LHCN-M2 (cell line): ENCODE measurements at regions not wholly inside any gene's neighbourhood (a gene's known extent, or its start where the extent isn't known, plus 50 kb on each side); places are given as distances from the start of the nearest gene placed in this dataset.

Source experiments
- DNase-seq: peaks from one replicate; pipeline ENCODE4 v3.0.0-alpha.2; 2012; ENCODE audit warnings: low read depth

DNA sequence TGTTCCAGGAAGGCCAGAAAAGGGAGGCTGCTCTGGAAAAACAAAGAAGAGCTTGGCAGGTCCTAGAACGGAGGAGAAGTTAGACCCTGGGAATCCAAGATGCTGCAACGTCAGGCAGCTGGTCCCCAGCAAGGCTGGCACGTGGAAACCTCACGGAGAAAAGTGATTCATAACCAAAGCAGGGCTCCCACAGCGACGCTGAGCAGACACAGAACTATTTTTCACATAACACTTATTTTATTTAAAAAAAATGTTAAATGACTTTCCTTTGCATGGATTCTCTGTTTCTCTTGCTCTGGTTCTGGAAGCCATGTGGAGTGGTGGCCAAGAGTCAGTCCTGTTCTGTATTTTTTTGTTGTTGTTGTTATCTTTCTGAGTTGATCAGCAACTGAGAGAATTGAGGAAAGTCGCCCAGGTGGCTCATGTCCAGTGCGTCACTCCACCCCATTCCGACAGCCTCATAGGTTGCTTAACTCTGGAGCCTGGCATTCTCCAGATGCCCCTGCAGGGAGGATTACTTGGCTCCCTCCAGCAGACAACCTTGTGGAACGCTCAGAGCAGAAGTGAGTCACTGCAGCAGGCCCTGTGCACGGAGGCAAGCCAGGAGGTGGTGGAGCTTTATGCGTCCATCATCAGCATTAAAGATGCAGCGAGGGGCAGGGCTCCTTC lies 229.9 kb upstream of the HDAC4 start:
- DNase-seq = no peak

DNA sequence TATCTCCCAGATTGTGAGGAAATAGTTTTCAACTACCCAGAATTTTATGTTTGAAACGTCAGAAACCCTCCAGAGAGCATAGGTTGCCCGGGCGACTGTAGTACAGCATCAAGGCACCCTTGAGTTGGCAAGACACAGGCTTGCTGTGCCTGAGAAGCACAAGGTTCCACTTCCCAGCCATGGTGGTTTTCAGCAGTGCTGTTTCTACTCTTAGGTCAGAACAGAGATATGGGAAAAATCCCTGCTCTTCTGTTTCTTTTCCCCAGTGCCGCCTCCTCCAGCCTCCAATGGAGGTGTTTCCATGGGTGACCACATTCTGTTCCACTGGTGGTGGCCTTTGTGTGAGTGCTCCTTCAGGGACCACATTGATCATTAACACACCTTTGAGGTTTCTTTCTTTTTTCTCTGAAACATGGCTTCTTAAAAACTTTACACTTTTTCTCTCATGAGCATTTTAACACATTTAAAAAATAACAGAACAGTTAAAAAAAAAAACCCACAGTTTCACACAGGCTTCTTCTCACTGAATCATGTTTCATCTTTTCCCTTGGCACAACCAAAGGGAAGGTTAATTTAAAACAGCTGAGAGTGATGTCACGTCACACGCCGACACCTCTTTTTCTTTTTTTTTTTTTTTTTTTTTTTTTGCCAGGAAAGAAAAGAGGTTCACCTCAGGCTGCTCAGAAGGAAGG lies 229.3 kb upstream of the HDAC4 start:
- DNase-seq = no peak

DNA sequence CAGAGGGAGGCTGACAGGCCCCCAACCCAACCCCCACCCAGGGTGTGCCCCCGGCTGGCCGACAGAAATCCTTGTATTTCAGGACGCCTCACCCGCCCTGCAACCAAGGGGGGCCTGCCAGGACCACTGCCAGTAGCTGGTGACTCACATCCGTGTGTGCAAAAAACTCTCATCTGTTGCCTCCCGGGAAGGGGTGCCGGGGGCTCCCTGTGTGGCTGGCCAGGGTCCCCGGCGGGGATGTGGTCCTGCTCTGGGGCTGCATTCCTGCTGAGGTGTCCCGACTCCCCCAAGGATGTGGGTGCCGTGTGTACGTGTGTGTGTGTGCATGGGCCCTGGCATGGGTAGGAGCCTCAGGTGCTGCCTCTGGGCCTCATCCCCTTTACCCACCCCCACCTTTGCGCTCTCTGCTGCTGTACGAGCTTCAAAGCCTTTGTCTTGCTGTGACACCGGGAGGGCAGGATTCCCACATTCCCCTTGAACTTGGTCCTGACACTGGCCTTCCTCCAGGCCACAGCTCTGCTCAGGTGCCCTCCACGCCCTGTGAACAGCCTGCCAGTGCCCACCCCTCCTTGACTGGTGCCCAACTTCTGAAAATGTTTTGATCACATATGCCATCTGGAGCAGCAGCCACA lies 226.3 kb upstream of the HDAC4 start:
- DNase-seq = no peak

DNA sequence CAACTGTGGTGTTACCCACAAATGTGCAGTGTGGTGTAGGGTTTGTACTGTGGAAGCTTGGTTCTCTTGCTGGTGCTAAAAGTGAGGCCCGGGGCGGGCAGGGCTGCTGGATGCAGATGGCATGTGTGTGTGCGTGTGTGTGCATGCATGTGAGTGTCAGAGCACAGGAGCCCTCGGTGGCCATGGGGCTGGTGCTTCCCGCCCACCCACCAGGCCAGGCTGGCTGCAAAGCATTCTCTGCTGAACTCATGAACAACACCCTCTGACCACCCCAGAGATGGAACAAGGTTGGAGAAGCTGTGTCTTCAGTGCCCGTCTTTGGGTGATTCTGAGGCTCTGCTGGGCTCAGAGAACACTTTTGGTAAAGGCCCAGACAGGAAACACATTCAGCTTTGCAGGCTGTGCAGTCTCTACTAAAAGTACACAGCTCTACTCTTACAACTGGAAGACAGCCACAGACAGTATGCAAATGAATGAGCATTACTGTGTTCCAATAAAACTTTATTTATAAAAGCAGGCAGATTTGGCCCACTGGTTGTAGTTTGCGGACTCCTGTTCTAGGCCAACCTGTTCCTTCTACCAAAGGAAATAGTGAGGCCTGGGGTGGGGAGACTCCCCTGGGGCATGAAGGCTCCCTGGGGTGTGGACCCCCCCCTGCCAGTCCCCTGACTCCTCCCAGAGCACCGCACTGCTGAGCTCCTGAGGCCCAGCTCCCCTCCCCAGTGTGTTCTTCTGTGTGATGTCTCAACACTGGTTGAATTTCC lies 225.3 kb upstream of the HDAC4 start:
- DNase-seq = no peak

DNA sequence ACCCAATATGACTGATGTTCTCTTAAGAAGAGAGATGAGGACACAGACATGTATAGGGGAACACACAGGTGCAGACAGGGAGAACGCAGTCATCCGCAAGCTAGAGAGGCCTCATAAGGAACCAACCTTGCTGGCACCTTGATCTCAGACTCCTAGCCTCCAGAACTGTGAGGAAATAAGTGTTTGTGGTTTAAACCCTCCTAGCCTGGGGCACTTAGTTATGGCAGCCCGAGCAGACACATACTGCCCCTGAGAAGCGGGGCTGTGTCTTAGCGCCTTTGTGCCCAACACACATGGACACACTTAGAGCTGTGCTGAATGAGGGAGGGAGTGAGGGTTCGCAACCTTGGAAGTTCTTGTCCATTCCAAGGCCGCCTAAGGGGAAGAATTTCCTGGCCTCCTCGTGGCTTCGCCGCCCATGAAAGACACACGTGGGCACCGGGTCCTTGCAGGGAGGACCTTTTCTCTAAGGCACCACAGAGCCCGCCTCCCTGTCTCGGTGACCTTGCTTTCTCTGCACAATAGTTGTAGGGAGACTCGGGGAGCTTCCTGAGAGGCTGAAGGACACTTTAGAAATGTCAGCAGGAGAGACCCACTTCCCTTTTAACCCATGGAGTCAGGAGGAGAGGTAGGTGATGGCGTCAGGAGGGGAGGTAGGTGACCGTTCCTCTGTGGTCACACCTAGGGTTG lies 224.5 kb upstream of the HDAC4 start:
- no peak for DNase-seq

DNA sequence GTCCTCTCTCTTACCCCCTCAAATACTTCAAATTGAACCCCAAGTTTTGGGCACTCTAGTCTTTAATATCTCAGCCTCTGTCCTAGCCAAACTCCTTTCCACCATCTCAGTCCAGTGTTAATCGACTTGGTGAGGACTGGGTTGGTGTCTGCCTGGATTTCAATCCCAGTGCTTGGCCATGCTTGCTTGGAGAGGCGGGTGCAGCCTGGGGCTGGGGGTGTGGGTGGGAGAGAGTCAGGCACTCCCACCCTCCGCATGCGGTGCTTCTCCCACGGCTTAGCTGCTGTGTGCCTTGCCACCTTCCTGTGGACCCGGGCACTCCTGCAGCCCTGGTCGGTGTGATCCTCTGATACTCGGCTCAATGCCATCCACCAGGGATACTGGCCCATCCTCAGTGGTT lies 220.8 kb upstream of the HDAC4 start:
- DNase-seq = no peak

DNA sequence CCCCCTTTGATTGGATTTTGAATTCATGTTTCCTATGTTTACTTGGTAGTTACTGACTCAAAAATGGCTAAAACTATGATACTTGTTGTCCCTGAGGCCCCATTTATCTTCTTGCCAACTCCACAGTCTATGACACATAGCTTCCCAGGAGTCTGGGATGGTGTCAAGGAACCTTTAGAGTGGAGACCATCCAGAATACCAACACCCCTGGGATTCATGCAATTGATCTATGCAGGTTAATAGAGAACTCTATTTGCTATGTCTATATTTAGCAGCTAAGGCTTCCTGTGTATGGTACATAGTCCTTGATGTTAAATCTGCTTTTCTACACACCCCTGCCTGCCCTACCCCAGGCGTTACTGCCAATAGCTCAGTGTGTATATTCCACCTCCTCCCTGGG lies 218.5 kb upstream of the HDAC4 start:
- DNase-seq = no peak

DNA sequence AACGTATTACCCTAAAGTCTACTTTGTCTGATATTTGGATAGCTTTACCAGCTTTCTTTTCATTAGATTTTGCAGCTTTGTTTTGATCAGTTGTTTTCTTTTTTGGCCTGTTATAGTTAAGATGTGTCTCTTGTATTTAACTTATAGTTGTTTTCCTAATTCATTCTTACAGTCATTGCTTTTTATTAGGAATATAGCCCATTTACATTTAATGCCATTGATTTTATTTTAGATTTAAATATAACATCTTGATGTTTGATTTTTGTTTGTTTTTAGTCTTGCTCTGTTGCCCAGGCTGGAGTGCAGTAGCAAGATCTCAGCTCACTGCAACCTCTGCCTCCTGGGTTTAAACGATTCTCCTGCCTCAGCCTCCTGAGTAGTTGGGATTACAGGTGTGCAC lies 215.9 kb upstream of the HDAC4 start:
- DNase-seq = no peak

DNA sequence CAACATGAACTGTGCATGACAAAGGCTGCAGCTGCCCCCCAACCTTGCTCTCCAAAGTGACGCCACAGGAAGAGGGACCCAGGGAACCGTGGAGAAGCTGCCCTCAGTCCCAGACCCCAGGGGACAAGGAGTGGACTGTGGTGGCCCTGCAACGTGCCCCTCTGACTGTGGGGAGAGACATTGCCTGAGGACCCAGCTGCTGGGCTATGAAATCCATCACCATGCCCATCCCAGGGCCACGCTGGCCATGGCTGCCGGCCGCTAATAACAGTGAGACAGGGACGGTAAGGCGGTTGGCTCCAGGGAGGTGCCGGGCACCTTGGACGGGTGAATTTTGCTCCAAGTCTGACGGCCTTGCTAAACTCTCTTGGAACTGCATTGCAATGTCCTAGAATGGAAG lies 211.3 kb upstream of the HDAC4 start:
- no peak for DNase-seq

DNA sequence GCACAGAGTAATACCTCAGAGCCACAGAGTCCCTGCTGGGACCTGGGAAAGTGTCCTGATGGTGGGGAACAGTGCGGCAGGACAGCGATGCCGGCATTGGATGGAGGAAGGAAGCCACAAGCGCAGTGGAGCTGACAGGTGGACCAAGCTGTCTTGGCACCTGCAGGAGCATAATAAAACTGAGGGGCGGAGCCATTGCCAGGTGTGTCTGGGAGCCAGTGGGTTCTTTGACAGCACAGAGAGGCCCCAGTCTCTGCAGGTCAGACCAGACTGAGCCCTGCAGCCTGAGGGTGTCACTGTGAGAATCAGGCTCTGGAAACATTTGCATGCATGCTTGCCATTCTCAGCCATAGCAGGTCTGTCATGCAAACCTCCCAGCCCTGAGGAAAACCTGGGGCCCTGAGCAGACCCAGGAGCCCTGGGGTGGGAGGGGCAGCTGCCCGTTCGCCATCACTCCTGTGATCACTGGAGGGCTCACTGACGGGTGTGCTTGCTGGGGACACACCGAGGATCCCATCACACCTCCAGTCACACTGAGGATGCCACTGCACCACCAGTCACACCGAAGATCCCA lies 210.5 kb upstream of the HDAC4 start:
- DNase-seq = no peak

DNA sequence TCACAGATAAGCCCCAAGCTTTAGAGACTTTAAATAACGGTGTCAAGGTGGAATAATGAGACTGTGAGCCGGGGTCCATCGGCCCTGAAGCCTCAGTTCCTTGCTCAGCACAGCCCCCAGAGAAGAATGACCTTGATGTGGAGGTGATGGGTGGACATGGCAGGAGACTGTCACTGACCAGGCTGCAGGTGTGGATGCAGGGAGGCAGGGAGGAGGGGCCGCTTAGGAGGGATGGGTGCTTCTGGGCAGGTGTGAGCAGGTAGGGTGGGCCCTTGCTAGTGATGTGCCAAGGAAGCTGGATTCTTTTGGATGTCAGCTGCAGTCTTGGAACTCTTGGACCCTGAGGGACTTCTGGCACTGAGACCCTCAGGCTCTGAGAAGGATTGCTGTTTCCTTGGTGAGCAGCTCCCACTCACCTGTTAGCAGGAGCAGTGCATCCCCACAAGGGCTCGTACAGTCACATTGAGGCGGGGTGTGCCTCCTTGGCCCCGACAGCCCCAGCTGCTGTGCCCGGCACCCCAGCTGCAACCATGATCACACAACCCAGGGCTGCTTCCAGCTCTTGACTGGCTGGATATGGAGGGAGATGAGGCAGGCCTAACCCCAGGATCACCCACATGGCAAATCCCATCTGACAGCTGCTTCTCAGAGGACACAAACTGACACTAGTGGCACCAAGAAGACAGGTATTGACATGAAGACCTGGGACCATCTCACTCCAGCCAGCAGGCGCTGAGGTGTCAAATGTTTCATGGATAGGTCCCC lies 209.8 kb upstream of the HDAC4 start:
- DNase-seq = no peak

DNA sequence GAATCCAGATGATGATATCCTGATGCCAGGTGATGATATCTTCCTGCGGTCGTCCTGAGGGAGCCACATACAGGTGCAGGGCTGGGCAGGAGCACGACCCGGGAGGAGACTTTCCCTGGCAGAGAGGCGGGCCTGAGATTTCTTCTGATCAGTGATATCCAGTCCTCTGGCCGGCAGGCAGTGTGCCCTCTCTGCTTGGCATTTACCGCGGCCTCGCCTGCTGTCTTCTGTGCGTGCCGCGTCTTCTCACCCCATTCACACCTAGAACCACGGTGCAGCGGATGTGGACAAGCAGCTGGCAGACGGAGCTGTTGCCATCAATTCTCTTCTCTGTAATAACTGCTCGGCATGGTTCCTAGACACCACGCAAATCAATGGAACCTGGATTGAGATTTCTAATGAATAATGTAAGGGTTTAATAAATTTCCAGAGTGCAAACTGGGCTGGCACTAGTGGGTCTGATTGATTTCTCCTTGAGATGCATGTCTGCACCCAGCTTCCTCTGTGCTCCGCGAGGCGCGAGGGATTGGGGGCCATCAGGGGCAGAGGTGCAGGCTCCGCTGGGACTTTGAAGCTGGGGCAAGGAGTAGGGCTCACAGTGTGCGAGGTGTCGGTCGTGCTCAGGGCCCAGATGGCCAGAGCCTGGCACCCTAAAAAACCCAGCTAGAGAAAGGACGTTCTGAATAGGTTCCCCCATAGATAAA lies 208.9 kb upstream of the HDAC4 start:
- DNase-seq = no peak

DNA sequence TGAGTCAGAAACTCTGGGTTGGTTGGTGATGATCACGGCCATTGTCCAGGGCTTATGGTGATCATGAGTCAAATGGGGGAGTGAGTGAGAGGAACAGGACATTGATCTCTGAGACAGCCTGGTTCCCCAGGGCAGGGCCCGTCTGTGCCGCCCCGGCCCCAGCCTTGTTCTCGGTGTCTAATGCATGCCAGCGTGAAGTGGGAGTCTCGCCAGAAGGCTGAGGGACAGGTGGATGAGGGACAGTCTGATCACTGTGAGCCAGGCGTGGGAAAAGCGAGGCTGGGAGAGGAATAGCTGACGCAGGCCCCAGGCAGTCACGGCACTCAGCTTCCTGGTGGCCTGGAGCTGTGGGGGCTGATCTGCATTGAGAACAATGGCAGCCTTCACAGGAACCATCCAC lies 208.3 kb upstream of the HDAC4 start:
- no peak for DNase-seq

DNA sequence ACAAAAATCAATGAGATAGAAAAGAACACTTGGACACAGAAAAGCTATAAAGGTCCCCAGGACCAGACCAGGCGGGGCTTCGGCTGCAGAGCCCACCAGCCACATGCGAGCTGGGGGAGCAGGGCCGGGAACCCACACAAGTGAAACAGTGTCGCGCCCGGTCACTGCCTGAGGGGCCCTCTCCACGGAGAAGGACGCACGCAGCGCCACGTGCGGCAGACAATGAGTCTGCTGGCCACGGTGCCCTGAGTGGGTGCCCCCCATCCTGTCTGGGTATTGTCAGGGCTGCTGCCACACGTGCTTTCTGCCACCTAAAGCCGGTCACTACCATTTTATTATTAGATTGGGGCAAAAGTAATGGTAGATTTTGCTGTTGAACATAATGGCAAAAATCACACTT lies 207.9 kb upstream of the HDAC4 start:
- DNase-seq = no peak

DNA sequence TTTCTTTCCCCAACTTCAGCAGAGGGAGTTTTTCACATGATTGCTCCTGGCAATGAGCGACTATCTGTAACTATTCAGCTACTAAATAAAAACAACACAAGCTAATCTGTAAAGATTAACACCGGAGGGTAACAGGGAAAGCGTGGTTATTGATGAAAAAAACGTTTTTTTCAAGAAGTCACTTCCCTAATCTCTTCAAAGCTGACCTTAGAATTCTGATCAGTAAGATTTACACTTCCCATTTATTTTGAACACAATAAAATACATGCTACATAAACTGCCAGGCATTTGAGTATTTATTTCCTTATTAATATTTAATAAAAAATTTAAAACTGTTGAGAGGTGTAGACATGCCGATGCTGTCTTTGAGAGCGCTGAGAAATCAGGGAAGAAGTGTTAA lies 207.4 kb upstream of the HDAC4 start:
- no peak for DNase-seq

DNA sequence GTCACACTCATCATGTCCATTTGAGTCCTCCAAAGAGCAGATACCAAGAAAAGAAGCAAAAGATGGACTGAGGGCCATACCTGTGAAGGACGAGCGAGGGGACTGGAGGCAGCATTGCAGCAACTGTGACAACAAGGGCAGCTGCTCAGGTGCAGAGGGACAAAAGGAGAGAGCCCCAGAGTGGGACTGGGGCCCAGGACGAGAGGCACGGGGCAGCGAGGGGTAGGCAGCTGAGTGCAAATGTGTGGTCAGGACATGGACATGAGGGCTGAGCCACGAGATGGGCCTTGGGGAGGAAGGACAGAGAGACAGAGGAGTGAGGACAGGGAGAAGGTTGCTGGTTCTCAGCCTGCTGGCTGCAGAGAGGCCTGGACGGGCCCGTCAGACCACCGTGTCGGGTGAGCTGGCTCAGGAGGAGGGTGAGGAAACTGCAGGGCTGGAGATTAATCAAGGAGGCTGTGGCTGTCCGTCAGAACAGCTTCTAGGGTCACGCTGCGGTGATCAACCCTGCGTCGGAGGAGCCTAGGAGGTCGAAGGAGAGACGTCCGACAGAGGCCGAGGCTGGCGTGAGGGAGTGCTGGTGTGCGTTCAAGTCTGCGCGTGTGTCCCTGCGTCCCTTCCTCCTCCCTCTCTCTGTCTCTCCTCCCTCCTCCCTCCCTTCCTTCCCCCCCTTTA lies 206.8 kb upstream of the HDAC4 start:
- no peak for DNase-seq

DNA sequence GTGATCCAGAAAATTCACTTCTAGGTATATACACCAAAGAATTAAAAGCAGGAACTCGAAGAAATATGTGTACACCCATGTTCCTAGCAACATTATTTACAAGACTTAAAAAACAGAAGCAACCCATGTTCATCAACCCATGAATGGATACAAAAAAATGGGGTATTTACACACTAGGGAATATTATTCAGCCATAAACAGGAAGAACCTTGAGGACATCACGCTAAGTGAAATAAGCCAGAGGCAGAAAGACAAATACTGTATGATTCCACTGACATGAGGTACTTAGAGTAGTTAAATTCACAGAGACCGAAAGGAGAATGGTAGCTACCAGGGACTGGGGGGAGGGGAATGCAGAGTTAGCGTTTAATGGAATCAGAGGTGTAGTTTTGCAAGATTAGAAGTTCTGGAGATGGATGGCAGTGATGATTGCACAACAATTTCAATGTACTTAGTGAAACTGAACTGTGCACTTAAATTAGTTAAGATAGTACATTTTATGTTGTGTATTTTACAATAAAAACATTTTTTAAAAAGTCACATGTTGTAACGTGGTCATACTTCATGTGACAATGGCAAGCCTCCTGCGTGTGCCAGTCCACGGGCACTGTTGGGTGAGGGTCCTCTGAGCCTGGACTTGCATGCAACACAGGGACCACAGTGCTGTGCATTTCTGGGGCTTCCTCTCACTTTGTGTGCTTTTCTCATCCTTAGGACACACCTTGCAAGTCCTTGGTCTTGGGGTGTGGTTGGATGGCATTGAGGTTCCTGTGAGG lies 206.1 kb upstream of the HDAC4 start:
- DNase-seq = no peak

DNA sequence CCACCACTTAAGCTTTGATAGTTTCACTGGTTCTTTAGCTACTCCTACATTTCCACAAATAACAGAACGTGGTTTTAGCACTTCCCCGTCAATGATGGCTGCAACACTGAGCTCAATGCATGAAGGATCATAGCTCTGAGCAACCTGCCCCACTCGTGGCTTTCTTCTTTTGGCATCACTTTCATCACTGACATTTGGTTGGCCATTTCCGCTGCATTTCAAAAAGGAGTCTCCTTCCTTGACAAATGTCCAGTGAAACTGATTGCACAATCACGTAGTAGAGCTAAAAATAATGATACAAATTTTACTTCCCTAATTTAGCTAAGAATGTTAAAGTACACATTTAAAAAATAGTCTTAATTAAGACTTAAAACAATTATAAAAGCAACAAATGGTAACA lies 205.2 kb upstream of the HDAC4 start:
- no peak for DNase-seq

DNA sequence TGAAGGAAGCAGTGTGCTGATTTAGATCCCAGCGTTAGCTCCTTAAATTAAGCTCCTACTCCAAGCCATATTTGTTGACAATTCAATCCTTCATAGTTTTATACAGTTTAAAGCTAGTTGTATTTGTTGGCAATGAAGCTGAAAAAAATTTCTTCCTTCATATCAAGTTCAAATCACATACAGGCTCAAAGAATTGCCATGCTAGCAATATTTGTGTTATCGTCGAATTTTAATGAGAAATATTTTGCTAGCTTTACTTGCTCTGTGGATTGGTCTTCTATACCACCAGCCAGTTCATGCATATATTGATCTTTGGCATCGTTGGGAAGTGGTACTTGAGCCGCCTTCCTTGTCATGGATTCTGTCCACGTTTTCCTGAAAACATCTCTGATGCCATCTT lies 204.6 kb upstream of the HDAC4 start:
- no peak for DNase-seq
